Large intestine (tissue), 3 donors: ENCODE measurements at regions not wholly inside any gene's neighbourhood (a gene's known extent, or its start where the extent isn't known, plus 50 kb on each side); places are given as distances from the start of the nearest gene placed in this dataset.
A peak's percentile ranks its signal among the peaks of the same experiment; 100 is the strongest.
"Not testable (repeated sequence)": the region's sequence is repeated elsewhere in the genome, so short reads cannot be mapped to it uniquely, and the experiment has no call there.

Experiments used
- DNase-seq, 2 donors: peaks; one replicate each; pipeline versions ENCODE4 v3.0.0 to v3.0.0-alpha.2; 2013
- H3K27ac ChIP-seq: one replicate; pipeline ENCODE4 v1.5.1; 2013; ENCODE audit warnings: low read length
- H3K27me3 ChIP-seq: 2 replicates; pipeline ENCODE4 v1.6.1; 2013; ENCODE audit warnings: low read length; ENCODE audit not compliant: control insufficient read depth, insufficient read depth
- H3K36me3 ChIP-seq: 2 replicates; pipeline ENCODE4 v1.6.1; 2013; ENCODE audit warnings: low read length; ENCODE audit not compliant: control insufficient read depth, insufficient read depth
- H3K4me1 ChIP-seq: one replicate; pipeline ENCODE4 v1.6.1; 2013; ENCODE audit warnings: low read length; ENCODE audit not compliant: control insufficient read depth, insufficient read depth
- H3K4me3 ChIP-seq: one replicate; pipeline ENCODE4 v1.5.1; 2013; ENCODE audit warnings: low read length
- H3K9me3 ChIP-seq: one replicate; pipeline ENCODE4 v1.6.1; 2013; ENCODE audit warnings: mild to moderate bottlenecking, low read depth, low read length, moderate library complexity; ENCODE audit not compliant: control insufficient read depth
- WGBS: methylation state at CpG from one replicate; pipeline ENCODE4 v1.1.5; 2013; ENCODE audit warnings: low lambda C conversion rate; ENCODE audit not compliant: insufficient coverage; 5-methylcytosine and 5-hydroxymethylcytosine counted together

- WGBS = 43% methylated on average over 2 of the region's 3 CpGs
- Histone ChIP-seq H3K27me3 (no peaks in the 10 kb centered on the region), H3K27ac (no peak overlapping the region), H3K36me3 (no peaks in the 10 kb centered on the region), H3K4me3 (no peak overlapping the region), H3K9me3 (no peaks in the 10 kb centered on the region), H3K4me1 (peaks cover 15% of the 10 kb centered on the region)
- DNase-seq = no peak
Measured at GRCh38 chr4:111957116-111957515, 188.1 kb upstream of the FAM241A start.

- Histone ChIP-seq H3K4me3 (no peak overlapping the region), H3K27me3 (no peaks in the 10 kb centered on the region), H3K9me3 (no peaks in the 10 kb centered on the region), H3K4me1 (peaks cover 15% of the 10 kb centered on the region), H3K36me3 (no peaks in the 10 kb centered on the region), H3K27ac (peak overlapping the region; percentile 22)
- DNase-seq = peak; percentile 54 to 81
- WGBS = no CpG with 5 or more reads among the region's 1 CpG
Measured at GRCh38 chr4:111957997-111958396, 187.3 kb upstream of the FAM241A start.

GRCh38 chr4:111959222-111959621, 186.0 kb upstream of the FAM241A start:
- H3K4me3 ChIP-seq = no peak overlapping the region
- H3K4me1 ChIP-seq = peaks cover 15% of the 10 kb centered on the region
- no peaks in the 10 kb centered on the region for H3K9me3 ChIP-seq
- WGBS = no CpG with 5 or more reads among the region's 2 CpGs
- peak in 1 of 2 donors; percentile 39 for DNase-seq
- H3K27ac ChIP-seq = no peak overlapping the region
- no peaks in the 10 kb centered on the region for H3K27me3 ChIP-seq
- H3K36me3 ChIP-seq = no peaks in the 10 kb centered on the region

- WGBS = 90% methylated on average over 1 of the region's 2 CpGs
- no peaks in the 10 kb centered on the region for H3K36me3 ChIP-seq
Measured at GRCh38 chr4:111960241-111960667, 185.0 kb upstream of the FAM241A start.

GRCh38 chr4:111961026-111961425, 184.2 kb upstream of the FAM241A start:
- DNase-seq, H3K36me3 ChIP-seq, H3K9me3 ChIP-seq, H3K27me3 ChIP-seq, H3K27ac ChIP-seq, H3K4me3 ChIP-seq: not testable (repeated sequence)
- peaks cover 15% of the 10 kb centered on the region for H3K4me1 ChIP-seq
- WGBS = 100% methylated on average over 1 of the region's 5 CpGs

More at GRCh38 chr4:111960241-111960667, 185.0 kb upstream of the FAM241A start:
- H3K27ac ChIP-seq = no peak overlapping the region
- H3K4me3 ChIP-seq = no peak overlapping the region
- no peaks in the 10 kb centered on the region for H3K27me3 ChIP-seq
- H3K9me3 ChIP-seq = no peaks in the 10 kb centered on the region
- DNase-seq = no peak
- peaks cover 15% of the 10 kb centered on the region for H3K4me1 ChIP-seq

- no peaks in the 10 kb centered on the region for H3K27me3 ChIP-seq
- H3K9me3 ChIP-seq = no peaks in the 10 kb centered on the region
- DNase-seq = no peak
- no peak overlapping the region for H3K27ac ChIP-seq
- H3K4me1 ChIP-seq = peaks cover 15% of the 10 kb centered on the region
- WGBS = 67% methylated on average over 1 of the region's 1 CpG
- no peak overlapping the region for H3K4me3 ChIP-seq
- H3K36me3 ChIP-seq = no peaks in the 10 kb centered on the region
Measured at GRCh38 chr4:111961809-111962208, 183.4 kb upstream of the FAM241A start.

GRCh38 chr4:111963158-111963700, 182.0 kb upstream of the FAM241A start:
- WGBS = 67% methylated on average over 1 of the region's 5 CpGs
- Histone ChIP-seq H3K27me3 (no peaks in the 10 kb centered on the region), H3K27ac (no peak overlapping the region), H3K4me1 (peaks cover 8% of the 10 kb centered on the region), H3K9me3 (no peaks in the 10 kb centered on the region), H3K4me3 (no peak overlapping the region), H3K36me3 (no peaks in the 10 kb centered on the region)
- no peak for DNase-seq

- Histone ChIP-seq H3K9me3 (no peaks in the 10 kb centered on the region), H3K4me1 (no peaks in the 10 kb centered on the region), H3K36me3 (no peaks in the 10 kb centered on the region), H3K4me3 (no peak overlapping the region), H3K27ac (no peak overlapping the region), H3K27me3 (no peaks in the 10 kb centered on the region)
- peak in 1 of 2 donors; percentile 48 for DNase-seq
- WGBS = no CpG with 5 or more reads among the region's 7 CpGs
Measured at GRCh38 chr4:111977419-111977965, 167.8 kb upstream of the FAM241A start.

- H3K27ac ChIP-seq = no peak overlapping the region
- H3K4me1 ChIP-seq = peaks cover 5% of the 10 kb centered on the region
- no peaks in the 10 kb centered on the region for H3K36me3 ChIP-seq
- DNase-seq = no peak
- H3K27me3 ChIP-seq = no peaks in the 10 kb centered on the region
- H3K4me3 ChIP-seq = no peak overlapping the region
- no peaks in the 10 kb centered on the region for H3K9me3 ChIP-seq
Measured at GRCh38 chr4:111979921-111980320, 165.3 kb upstream of the FAM241A start.

- Histone ChIP-seq H3K4me1 (peaks cover 13% of the 10 kb centered on the region), H3K4me3 (no peak overlapping the region), H3K36me3 (no peaks in the 10 kb centered on the region), H3K27ac (no peak overlapping the region), H3K27me3 (no peaks in the 10 kb centered on the region), H3K9me3 (no peaks in the 10 kb centered on the region)
- no CpG with 5 or more reads among the region's 1 CpG for WGBS
- peak in 1 of 2 donors; percentile 33 for DNase-seq
Measured at GRCh38 chr4:111982089-111982488, 163.2 kb upstream of the FAM241A start.

- H3K4me1 ChIP-seq = peaks cover 13% of the 10 kb centered on the region
- no peak overlapping the region for H3K4me3 ChIP-seq
- H3K27me3 ChIP-seq = no peaks in the 10 kb centered on the region
- no CpG with 5 or more reads among the region's 10 CpGs for WGBS
- DNase-seq = peak in 1 of 2 donors; percentile 54
- H3K9me3 ChIP-seq = no peaks in the 10 kb centered on the region
- H3K27ac ChIP-seq = no peak overlapping the region
- H3K36me3 ChIP-seq = no peaks in the 10 kb centered on the region
Measured at GRCh38 chr4:111984169-111984819, 161.0 kb upstream of the FAM241A start.
